ENCODE measurements at regions not wholly inside any gene's neighbourhood (a gene's known extent, or its start where the extent isn't known, plus 50 kb on each side); places are given as distances from the start of the nearest gene placed in this dataset.
"Not testable (repeated sequence)": the region's sequence is repeated elsewhere in the genome, so short reads cannot be mapped to it uniquely, and the experiment has no call there.

DNA sequence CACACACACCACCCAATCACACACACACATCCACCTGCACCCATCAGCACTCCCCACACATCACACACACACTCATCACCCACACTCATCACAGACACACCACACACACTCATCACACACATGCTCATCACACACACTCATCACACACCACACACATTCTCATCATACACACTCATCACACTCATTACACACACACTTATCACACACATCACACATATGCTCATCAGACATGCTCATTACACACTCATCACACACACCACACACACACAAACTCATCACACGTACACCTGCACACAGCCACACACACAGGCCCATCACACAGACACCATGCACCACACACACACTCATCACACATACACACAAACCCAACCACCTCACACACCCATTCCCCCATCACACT lies 107.5 kb upstream of the C14orf180 start:
- no peak for DNase-seq

DNA sequence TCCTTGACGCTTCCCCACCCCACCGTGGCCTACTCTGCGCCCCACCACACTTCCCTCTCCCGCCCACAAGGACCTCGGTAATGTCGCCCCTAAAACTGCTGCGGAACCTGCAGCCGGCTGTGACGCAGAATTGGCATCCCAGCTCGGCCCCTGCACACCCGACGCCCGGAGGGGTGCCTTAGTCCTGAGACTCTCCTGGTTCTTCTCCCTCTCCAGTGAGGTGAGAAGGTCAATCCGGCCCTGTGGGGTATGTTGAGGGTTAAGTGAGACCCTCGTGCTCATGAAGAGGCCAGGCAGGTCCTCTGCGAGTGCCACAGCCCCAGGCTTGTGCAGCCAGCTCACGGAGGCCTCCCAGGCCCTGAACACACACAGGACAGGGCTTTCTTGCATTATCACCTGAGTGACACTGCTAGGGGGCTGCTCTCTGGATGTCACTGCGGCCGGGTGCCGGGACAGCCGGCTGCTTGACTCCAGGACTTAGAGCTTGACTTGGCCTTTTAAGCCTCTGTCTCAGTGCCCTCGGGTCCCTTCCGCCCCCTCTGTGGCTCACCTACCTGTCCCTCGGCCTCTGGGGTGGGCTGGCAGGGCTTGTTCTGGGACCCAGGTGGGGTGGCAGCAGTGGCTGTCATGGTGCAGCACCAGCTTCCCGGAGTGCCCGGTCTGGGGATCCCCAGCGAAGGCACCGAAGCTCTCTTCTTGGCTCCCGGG lies 106.9 kb upstream of the C14orf180 start:
- DNase-seq: no peak

DNA sequence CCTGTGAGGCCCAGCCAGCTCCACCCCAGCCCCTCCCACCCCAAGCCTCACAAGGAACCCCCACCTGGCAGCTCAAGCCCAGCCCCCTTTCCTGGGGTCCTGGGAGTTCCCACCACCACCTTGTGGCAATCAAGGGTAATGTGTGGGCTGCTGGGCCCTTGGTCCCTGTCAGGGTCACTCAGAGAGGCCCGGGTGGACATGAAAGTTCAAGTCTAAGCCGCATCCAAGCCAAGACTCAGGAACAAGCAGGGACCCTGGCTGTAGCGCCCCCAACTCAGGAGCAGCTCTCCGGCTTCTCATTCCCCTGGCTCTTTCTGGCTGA lies 106.4 kb upstream of the C14orf180 start:
- DNase-seq: no peak

DNA sequence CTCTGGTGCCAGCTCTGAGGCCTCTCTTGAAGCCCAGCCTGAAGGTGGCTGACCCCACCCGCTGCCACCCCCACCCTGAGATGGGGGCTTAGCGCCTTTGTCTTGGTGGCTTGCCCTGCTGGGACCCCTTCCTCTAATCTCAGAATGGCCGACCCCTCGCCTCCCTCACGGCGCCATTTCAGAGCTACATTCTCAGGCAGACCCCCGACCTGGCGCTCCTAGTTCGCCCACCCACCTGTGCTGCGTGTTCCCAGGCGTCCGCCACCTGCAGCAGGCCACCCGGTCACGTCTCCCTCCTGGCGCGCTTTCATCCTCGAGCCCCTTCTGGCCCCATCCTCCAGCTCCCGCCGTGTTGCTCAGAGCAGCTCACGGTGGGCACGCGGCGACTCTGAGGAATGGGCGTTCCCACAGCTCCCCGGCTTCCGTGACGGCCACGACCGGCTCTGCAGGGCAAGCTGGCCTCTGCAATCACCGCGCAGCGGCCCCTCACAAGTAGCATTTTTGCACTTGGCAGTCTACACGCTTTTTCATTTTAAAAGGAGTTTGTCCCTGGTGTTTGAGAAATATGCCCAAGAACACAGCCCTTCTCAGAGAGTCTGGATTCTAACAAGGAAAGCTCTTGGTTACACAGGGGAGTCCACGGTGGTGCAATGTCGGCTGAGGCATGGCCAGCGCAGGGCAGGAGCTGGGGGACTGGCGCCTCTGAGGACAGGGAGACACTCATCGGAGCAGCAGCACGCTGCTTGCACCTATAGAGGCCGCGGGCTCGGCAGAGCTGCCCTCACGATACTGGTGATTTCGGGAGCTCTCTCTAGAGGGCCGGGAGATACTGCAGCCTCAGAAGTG lies 105.7 kb upstream of the C14orf180 start:
- DNase-seq: no peak

DNA sequence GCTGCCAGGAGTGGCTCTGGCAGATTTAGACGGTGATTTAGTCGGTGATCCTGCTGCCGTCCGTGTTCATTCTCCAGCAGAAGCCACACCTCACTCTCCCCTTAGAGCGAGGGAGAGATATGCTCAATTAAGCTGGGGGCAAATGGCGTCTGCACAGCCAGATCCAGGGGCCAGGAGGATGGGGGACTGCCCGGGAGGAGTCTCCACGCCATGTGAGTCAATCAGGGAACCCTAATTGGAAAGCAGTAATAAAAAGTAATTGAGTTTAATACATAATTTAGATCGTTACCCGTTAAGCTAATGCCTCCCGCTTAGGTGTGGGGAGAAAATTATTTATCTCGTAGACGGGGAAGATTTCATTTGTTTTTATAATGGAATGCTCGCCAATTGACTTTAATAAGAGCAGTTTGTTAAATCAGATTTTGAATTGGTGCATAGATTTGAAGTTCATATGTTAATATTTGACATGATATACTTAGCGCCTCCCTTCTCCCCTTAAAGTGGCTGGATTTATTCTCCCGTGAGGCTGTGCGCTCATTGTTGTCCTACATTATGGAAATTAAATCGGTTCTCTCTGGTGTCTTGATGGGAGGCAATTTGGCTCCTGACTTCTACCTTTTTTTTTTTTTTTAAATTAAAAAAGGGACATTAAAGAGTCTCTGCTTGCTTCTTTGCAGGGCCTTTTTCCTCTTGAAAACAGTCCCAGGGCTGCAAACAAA lies 104.9 kb upstream of the C14orf180 start:
- DNase-seq: no peak

DNA sequence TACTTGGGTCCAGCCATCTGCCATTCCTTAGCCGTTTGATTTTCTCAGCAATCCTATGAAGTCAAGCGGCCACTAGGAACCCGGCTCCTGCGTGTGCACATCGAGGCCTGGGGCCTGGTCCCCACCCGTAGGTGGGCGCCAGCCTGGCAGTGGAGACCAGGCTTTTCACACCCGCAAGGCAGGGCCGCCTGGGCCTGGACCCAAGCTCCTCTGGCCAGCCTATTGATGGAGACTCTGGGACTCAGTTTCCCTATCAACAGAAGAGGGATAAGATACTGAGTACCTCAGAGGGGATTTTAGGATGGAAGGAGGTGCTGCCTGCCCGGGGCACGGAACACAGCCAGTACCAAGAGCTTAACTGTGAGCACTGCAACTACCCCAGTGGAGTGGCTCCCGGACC lies 104.3 kb upstream of the C14orf180 start:
- DNase-seq: no peak

DNA sequence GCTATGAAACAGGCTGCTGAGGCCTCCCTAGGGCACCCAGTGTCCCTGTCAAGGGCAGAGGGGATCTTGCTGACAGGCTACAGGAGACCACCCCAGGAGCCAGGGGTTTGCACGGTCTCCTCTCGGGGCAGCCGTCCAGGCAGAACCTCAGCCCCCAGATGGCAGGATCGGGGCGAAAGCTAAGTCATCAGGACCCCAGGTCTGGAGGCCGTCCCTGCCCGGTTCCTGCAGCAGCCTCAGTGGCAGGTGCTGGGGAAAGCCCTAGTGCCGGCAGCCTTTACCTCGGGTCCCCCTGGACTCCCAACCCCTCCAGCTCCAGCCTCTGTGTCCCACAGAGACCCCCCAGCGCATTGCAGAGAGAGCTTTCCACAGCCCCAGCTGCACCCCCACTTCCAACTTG lies 103.8 kb upstream of the C14orf180 start:
- DNase-seq: no peak

DNA sequence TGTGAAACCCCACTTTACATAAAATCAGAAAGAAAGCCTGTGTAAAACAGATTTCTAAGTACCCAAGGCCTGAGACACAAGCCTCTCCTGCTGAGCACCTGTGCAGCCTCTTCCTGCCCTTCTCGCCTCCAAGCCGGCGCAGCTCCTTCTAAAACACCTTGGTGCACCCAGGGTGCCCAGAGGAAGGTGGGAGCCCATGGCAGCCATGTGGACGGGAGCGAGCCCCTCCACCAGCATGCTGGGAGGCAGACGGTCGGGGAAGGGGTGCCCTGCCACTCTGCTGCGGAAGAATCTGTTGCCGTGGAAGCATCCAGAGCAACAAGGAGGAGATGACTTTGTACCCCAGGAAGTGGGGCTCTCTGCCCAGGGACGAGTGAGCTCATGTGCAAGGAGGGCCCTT lies 103.1 kb upstream of the C14orf180 start:
- no peak for DNase-seq

DNA sequence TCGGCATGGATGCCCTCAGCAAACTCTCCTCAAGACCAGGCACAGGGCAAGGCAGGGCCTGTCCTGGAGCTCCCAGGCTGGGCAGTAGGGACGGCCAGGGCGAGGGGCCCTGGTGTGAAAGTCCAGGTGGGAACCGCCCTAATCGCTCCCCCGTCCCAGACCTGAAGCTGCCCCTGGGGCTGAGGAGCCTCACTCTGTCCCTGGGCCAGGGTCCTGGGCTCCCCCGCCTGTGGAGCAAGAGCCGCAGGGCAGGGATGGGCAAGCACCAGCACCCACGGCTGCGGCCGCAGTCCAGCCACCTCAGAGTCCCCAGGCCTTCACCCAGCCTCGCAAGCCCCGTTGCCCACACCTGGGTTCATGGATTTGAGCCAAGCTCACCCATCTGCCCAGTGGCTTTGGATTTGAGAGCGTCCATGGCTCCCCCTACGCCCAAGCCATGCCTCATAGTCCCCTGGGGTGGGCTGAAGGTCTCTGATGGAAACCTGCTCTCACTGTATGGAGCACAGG lies 102.4 kb upstream of the C14orf180 start:
- no peak for DNase-seq

DNA sequence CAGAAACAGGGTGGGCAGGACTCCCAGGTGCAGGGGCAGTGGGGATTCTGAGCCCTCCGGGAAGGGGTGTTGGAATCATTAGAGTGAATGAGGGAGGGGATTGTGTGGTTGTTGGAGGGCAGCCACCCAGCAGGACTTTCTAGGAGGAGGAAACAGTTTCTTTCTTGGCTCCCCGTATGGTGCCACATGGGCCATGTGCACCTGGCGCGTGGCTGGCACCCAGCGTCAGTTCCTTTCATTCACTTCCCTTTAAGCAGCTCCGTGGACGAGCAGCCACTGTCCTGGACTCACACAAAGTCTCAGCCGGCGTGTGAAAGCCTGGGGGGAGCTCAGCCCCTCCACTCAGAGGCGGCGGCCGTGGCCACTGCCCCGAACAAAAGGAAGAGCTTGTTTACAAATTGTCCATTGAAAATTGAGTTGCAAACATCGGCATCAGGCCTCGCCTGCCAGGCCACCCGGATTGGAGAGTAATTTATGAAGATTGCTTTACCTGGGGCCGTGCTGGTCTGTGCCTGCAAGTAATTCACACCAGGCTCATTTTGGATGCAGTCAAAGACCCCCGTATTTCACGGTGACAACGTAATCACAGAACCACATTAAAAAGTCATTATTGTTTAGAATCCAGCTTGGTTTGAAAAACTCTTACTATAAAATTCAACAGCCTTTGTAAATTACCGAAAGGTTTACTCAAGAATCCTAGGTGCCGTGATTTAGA lies 101.7 kb upstream of the C14orf180 start:
- DNase-seq: no peak

DNA sequence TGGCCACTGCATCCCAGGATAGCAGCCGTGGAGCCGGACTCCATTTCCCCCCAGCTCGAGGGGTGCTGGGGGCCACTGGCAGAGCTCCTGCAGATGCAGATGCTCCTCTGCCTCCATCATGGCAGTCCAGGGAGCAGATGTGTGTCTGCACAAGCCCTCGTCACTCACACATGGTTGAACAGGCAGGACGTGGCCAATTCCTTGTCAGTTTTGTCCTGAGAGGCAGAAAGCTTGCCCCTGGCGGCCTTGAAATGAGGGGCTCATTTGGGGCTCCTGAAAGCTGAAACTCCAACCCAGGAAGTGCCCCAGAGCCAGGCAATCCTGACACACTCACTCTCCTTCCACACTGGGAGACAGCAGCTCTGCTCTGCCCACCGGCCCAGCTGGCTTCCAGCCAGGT lies 100.9 kb upstream of the C14orf180 start:
- DNase-seq: no peak

DNA sequence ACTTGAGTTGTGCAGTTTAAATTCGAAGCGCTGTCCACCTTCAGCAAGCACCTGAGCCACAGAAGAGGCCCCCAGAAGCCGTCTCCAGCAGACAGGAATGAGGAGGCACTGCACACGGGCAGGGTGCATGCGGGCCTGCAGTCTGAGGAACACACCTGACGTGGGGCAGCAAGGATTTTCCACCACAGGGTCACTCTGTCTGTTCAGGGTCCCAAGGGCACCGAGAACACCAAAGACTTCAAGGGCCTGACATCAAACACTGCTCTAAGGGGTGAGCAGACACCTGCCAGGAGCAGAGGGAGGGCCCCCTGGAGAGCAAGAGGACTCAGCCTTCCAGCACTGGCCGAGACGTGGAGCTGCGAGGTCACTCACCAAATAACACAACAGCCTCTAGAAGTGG lies 99.7 kb upstream of the C14orf180 start:
- no peak for DNase-seq

DNA sequence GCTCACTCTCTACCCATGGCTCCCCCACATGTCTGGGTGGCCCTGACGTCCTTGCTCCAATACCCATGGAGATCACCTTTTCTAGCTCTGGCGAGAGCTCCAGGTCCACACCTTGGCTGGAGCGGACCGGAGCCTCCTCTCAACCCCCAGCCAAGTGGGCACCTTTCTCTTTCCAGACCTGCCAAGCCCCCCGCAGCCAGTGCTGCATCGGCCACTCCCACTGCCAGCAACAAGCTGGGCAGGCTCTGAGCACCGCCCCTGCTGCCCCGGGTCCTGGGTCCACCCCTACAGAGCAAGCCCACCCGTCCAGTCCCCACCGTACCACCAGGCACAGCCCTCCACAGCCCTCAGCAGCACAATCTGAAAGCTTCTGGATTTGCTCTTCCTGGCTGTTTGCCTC lies 98.2 kb upstream of the C14orf180 start:
- no peak for DNase-seq

DNA sequence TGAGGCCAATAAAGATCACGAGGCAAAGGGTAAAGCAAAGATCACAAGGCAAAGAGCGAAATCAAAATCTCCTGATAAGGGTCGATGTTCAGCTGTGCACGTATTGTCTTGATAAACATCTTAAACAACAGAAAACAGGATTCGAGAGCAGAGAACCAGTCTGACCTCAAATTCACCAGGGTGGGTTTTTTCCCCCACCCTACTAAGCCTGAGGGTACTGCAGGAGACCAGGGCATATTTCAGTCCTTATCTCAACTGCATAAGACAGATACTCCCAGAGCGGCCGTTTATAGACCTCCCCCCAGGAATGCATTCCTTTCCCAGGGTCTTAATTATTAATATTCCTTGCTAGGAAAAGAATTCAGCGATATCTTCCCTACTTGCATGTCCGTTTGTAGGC lies 97.5 kb upstream of the C14orf180 start:
- not testable (repeated sequence) for DNase-seq

DNA sequence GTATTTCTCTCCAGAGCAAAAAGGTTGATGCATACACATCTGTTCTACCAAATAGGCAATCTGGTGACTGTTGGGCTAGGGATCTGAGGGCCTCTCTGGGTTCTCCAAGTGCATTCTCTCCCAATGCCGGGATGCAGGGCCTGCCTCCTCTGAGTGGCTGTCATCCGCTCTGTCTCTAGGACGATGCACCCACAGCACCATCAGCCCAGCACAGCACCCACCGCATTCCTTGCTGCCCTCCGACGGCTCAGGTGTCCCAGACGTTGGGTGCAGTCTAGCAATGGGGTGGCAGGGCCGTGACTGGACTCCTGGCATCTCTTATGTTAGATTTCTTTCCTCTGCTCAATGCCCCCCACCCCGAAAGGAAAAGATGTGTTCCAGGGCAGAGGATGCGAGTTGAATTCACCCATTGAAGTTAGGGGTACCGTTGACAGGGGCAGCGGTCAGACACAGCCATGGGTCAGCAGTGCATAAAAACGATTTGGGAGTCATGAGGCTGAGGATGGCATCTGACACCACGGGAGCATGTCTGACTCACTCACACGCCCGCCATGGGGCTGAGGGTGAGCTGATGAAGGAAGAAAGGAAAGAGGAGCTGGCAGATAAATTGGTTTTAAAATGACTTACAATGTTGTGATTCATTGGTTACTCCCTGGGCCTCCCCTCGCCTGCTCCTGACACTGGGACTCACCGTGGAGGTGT lies 93.2 kb upstream of the C14orf180 start:
- DNase-seq: no peak

DNA sequence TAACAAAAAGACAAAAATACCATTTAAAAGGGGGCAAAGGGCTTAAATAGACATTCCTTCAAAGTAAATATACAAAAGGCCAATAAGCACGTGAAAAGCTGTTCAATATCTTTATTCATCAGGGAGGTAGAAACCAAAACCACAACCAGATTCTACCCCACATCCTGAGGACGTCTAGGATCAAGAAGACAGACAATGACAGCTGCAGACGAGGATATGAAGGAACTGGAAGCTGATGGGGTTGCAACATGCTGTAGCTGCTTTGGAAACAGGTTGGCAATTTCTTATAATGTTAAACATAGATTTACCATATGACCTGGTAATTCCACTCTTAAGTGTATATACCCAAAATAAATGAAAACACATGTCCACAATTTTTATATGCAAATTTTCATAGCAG lies 85.1 kb upstream of the C14orf180 start:
- no peak for DNase-seq

DNA sequence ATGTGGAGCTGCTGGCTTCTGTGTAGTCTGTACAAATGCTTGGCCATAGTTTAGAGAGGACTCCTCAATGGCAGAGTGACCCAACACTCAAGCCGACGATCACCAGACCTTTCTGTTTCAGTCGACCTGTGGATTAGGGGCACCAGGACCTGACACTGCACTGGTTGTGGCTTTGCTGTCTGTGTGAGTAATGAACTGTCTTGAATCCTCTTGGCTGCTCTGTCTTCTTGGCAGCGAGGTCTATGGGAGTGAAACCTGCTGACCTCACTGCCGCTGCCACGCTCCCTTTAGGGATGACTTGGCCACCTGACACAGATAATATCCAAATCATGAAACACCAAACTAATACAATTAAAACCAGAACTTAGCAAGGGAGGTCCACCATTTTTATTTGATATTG lies 83.5 kb upstream of the C14orf180 start:
- no peak for DNase-seq

DNA sequence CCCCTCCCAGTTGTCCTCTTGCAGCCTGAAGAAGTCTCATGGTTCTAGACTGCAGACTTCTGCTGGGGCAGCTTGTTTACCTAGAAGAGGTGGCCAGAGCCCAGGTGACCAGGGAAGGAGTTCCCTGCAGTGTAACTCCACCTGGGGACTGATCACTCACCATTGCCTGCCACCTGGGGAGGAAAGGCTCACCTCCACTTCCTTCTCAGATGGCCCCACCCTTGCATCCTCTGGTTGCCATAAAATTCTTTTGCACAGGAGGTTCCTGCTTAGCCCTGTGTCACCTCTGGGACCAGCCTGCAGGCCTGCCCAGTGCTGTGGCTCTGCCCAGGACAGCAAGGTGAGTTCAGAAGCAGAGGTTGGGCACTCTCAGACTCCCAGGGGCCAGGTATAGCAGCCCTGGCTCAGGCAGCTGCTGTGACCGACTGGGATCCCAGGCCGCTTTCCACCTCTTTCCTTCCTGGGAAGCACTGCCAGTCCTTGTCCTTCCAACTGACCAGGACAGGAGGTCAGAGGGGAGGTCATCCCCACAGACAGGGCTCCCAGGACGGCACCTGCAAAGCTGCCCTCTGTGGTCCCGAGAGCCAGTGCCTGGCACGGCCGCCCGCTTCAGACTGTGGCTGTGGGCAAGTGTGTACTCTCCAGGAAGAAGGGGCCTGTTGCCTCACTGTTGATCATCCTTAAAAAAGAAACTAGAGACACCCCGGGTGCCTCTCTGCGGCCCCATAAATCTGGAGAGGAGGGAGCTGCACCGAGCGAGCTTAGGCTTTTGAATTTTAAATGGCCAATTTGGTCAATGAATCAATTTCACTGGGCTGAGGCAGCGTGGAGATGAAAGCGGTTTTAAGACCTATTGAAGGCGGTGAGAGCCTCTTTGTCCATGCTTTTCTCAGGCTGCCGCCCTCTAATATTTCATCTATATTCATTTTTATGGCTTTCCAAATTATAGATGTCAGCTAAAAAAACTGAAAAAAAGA lies 79.5 kb upstream of the C14orf180 start:
- DNase-seq: no peak

DNA sequence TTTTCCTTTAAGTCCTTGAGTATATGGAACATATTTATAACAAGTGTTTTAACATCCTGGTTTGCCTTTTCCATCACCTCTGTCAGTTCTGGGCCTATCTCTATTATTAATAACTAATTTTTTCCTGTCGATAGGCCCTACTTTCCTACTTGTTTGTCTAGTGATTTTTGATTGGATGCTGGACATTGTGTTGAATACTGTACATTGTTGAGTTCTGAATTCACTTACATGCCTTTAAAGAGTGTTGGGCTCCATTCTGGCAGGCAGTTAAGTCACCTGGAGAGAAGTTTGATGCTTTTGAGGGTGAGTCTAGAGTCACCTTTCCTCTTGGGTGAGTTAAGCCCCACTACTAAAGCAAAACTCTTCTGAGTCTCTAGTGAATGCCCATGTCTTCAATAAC lies 77.5 kb upstream of the C14orf180 start:
- no peak for DNase-seq

DNA sequence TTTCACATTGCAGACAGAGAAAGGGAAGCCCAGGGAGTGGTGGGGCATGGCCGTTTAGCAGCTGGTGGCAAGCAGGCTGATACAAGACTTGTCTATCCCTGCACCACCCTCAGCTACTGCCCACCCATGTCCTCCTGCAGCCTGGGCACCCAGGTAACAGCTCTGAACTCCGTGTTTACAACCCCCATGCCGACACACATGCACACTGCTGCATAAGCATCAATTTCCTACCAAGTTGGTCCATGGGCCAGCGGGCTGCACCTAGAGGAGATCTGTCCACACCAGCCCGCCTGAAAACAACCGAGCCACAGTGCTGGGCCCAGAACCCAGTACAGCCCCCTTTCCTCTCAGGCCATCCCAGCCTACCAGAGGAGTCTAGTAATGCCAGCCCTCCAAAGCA lies 75.9 kb upstream of the C14orf180 start:
- DNase-seq: no peak

DNA sequence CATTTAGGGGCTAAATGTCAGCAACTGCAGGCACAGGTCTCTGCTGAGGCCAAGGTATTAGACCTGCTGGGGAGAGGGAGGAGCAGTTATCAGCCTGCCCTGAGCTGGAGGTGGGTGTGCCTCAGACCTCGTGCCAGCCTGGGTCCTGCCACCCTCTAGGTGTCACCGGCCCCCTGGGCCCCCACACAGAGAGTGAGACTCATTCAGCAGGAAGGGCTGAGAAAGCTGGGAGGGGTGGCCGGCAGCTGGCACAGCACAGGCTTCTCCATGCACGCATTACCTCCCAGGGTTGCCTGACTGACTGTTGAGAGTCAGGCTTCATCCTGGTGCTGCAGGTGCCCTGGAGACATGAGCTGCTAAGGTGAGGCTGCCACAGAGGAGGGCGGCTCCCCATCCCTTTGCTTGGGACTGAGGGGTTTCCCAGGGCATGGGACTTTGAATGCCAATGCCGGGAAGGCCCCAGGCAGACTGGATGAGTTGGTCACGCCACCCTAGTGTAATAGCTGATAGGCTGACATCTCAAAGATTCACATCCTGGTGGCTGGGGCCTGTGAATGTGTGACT lies 75.3 kb upstream of the C14orf180 start:
- no peak for DNase-seq
